ENCODE measurements at regions not wholly inside any gene's neighbourhood (a gene's known extent, or its start where the extent isn't known, plus 50 kb on each side); places are given as distances from the start of the nearest gene placed in this dataset.

DNA sequence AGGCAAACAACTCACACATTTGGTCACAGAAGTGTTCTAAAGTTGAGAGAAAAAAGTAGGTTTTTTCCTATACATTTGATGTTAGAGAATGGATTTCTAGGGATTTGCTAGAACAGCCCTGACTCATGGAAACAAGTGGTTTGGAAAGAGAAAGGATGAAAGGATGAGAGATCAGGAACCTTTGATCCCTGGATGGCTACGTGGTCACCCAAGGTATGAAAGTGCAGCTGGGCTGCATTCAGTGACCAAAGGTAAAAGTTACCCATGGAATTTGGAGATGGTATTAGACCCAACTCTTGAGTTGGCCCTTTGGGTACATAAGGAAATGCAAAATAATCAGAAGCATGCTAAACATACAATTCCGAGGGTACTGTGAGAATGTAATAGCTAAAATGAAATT is 61.3 kb upstream of the SPIN1 start:
- TF ChIP-seq, protein P1, sequence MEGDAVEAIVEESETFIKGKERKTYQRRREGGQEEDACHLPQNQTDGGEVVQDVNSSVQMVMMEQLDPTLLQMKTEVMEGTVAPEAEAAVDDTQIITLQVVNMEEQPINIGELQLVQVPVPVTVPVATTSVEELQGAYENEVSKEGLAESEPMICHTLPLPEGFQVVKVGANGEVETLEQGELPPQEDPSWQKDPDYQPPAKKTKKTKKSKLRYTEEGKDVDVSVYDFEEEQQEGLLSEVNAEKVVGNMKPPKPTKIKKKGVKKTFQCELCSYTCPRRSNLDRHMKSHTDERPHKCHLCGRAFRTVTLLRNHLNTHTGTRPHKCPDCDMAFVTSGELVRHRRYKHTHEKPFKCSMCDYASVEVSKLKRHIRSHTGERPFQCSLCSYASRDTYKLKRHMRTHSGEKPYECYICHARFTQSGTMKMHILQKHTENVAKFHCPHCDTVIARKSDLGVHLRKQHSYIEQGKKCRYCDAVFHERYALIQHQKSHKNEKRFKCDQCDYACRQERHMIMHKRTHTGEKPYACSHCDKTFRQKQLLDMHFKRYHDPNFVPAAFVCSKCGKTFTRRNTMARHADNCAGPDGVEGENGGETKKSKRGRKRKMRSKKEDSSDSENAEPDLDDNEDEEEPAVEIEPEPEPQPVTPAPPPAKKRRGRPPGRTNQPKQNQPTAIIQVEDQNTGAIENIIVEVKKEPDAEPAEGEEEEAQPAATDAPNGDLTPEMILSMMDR (IDR thresholded peaks at IDR 0.05), result no peak
- TF ChIP-seq POLR2A (IDR thresholded peaks at IDR 0.05), result no peak
